ENCODE measurements at regions not wholly inside any gene's neighbourhood (a gene's known extent, or its start where the extent isn't known, plus 50 kb on each side); places are given as distances from the start of the nearest gene placed in this dataset.

DNA sequence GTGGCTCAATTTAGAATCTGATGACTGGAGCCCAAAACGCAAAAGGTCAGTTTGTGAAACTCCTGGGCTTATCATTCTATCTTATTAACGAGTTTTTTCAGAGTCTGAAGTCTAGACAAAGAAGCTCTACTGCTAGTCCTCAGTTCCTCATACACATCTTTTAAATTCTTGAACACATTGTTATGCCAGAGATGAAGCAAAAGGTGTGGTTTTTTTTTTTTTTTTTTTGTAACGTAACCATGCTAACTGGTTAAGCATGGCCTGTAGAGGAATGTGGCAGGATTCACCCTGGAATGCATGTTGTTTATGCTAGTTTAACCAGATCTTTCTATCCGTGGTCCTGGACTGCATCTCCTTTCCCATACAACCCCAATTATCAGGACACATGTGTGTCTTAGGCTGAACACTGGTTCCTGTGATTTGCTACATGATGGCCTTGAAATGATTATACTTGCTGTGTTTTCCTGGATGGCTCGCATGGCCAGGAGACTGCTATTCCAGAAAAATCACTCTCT is 79.3 kb upstream of the MDFIC start:
- Histone ChIP-seq H2AFZ (ENCODE audit: low read depth, low read length, poor library complexity, severe bottlenecking) (no peak overlapping the region), H3K9ac (ENCODE audit: low read length) (no peak overlapping the region), H3K36me3 (ENCODE audit: control insufficient read depth in 1 of 2, insufficient read depth in 2 of 2, low read length in 2 of 2) (no peaks in the 10 kb centered on the region), H3K4me3 (replicated peaks in 1 of 2; ENCODE audit: low read depth in 1 of 2, low read length in 2 of 2) (no peak overlapping the region), H3K9me3 (ENCODE audit: control insufficient read depth in 1 of 2, insufficient read depth in 1 of 2, low read depth in 1 of 2, low read length in 2 of 2) (no peaks in the 10 kb centered on the region), H4K20me1 (ENCODE audit: insufficient read depth) (no peaks in the 10 kb centered on the region), H3K4me1 (ENCODE audit: control insufficient read depth in 1 of 2, insufficient read depth in 2 of 2, low read length in 2 of 2) (no peaks in the 10 kb centered on the region), H3K79me2 (ENCODE audit: insufficient read depth, low read length) (no peaks in the 10 kb centered on the region), H3K9me2 (ENCODE audit: insufficient read depth) (no peaks in the 10 kb centered on the region), H3K27ac (ENCODE audit: low read depth, low read length) (no peak overlapping the region), H3K4me2 (ENCODE audit: low read length) (no peak overlapping the region), H3K27me3 (ENCODE audit: insufficient read depth, low read length) (no peaks in the 10 kb centered on the region)
- no peak for TF ChIP-seq ZNF274 (IDR thresholded peaks at IDR 0.05; ENCODE audit: low read depth, low read length)
- TF ChIP-seq, protein P1, sequence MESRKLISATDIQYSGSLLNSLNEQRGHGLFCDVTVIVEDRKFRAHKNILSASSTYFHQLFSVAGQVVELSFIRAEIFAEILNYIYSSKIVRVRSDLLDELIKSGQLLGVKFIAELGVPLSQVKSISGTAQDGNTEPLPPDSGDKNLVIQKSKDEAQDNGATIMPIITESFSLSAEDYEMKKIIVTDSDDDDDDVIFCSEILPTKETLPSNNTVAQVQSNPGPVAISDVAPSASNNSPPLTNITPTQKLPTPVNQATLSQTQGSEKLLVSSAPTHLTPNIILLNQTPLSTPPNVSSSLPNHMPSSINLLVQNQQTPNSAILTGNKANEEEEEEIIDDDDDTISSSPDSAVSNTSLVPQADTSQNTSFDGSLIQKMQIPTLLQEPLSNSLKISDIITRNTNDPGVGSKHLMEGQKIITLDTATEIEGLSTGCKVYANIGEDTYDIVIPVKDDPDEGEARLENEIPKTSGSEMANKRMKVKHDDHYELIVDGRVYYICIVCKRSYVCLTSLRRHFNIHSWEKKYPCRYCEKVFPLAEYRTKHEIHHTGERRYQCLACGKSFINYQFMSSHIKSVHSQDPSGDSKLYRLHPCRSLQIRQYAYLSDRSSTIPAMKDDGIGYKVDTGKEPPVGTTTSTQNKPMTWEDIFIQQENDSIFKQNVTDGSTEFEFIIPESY (IDR thresholded peaks at IDR 0.05; ENCODE audit: extremely low read depth, insufficient replicate concordance, low read length) = no peak
- TF ChIP-seq SP1 (IDR thresholded peaks at IDR 0.05; ENCODE audit: low read depth) = no peak
- no peak for TF ChIP-seq ZFX (IDR thresholded peaks at IDR 0.05)
- no peak for TF ChIP-seq RAD21 (IDR thresholded peaks at IDR 0.05; ENCODE audit: low read depth)
- no peak for TF ChIP-seq TCF7L2 (IDR thresholded peaks at IDR 0.05; ENCODE audit: borderline replicate concordance, extremely low read depth, insufficient read depth, insufficient read length)
- TF ChIP-seq, protein P2, sequence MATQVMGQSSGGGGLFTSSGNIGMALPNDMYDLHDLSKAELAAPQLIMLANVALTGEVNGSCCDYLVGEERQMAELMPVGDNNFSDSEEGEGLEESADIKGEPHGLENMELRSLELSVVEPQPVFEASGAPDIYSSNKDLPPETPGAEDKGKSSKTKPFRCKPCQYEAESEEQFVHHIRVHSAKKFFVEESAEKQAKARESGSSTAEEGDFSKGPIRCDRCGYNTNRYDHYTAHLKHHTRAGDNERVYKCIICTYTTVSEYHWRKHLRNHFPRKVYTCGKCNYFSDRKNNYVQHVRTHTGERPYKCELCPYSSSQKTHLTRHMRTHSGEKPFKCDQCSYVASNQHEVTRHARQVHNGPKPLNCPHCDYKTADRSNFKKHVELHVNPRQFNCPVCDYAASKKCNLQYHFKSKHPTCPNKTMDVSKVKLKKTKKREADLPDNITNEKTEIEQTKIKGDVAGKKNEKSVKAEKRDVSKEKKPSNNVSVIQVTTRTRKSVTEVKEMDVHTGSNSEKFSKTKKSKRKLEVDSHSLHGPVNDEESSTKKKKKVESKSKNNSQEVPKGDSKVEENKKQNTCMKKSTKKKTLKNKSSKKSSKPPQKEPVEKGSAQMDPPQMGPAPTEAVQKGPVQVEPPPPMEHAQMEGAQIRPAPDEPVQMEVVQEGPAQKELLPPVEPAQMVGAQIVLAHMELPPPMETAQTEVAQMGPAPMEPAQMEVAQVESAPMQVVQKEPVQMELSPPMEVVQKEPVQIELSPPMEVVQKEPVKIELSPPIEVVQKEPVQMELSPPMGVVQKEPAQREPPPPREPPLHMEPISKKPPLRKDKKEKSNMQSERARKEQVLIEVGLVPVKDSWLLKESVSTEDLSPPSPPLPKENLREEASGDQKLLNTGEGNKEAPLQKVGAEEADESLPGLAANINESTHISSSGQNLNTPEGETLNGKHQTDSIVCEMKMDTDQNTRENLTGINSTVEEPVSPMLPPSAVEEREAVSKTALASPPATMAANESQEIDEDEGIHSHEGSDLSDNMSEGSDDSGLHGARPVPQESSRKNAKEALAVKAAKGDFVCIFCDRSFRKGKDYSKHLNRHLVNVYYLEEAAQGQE (IDR thresholded peaks at IDR 0.05; ENCODE audit: low read depth) = no peak
- no peak for TF ChIP-seq YY1 (IDR thresholded peaks at IDR 0.05; ENCODE audit: extremely low read depth, insufficient replicate concordance, low read depth, low read length)
- TF ChIP-seq ELF1 (IDR thresholded peaks at IDR 0.05; ENCODE audit: borderline replicate concordance, low read depth) = no peak
- TF ChIP-seq SIN3A (IDR thresholded peaks at IDR 0.05; ENCODE audit: low read depth) = no peak
- TF ChIP-seq JUND (IDR thresholded peaks at IDR 0.05) = no peak
- no peak for TF ChIP-seq CEBPB (IDR thresholded peaks at IDR 0.05; ENCODE audit: low read depth)
- no peak for TF ChIP-seq POLR2AphosphoS5 (IDR thresholded peaks at IDR 0.05; ENCODE audit: low read depth, low read length)
- TF ChIP-seq POLR2A (IDR thresholded peaks at IDR 0.05; ENCODE audit: borderline replicate concordance, extremely low read depth, insufficient read depth, insufficient read length) = no peak
- TF ChIP-seq, protein P3, sequence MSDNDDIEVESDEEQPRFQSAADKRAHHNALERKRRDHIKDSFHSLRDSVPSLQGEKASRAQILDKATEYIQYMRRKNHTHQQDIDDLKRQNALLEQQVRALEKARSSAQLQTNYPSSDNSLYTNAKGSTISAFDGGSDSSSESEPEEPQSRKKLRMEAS (IDR thresholded peaks at IDR 0.05) = no peak
- TF ChIP-seq EZH2phosphoT487 (IDR thresholded peaks at IDR 0.05; ENCODE audit: borderline replicate concordance) = no peak
- TF ChIP-seq, protein P4, sequence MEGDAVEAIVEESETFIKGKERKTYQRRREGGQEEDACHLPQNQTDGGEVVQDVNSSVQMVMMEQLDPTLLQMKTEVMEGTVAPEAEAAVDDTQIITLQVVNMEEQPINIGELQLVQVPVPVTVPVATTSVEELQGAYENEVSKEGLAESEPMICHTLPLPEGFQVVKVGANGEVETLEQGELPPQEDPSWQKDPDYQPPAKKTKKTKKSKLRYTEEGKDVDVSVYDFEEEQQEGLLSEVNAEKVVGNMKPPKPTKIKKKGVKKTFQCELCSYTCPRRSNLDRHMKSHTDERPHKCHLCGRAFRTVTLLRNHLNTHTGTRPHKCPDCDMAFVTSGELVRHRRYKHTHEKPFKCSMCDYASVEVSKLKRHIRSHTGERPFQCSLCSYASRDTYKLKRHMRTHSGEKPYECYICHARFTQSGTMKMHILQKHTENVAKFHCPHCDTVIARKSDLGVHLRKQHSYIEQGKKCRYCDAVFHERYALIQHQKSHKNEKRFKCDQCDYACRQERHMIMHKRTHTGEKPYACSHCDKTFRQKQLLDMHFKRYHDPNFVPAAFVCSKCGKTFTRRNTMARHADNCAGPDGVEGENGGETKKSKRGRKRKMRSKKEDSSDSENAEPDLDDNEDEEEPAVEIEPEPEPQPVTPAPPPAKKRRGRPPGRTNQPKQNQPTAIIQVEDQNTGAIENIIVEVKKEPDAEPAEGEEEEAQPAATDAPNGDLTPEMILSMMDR (IDR thresholded peaks at IDR 0.05 in 2 of 3, conservative IDR thresholded peaks at IDR 0.05 in 1 of 3; ENCODE audit: borderline replicate concordance in 1 of 3, insufficient read depth in 1 of 3, low read depth in 2 of 3, low read length in 2 of 3) = no peak
- no peak for TF ChIP-seq SRF (IDR thresholded peaks at IDR 0.05; ENCODE audit: low read depth)
- TF ChIP-seq FOSL1 (IDR thresholded peaks at IDR 0.05; ENCODE audit: low read depth) = no peak
- TF ChIP-seq EGR1 (IDR thresholded peaks at IDR 0.05; ENCODE audit: low read depth) = no peak
- BruUV-seq (replicated peaks) = no TSS peak
- no peak for ATAC-seq
- POLR2A ChIA-PET = no interaction called here
- DNase-seq (ENCODE audit: low read depth, low spot score) = no peak
- CTCF ChIA-PET = no interaction called here
- intact Hi-C loops (cut with micrococcal nuclease) = no loop called here
- RAD21 ChIA-PET (ENCODE audit: low non-redundant PET in 1 of 2, low total read pairs in 2 of 2, uncharacterized antibody in 2 of 2, unreplicated experiment in 2 of 2) = no interaction called here

All from HCT116 (cell line).